ENCODE measurements at regions not wholly inside any gene's neighbourhood (a gene's known extent, or its start where the extent isn't known, plus 50 kb on each side); places are given as distances from the start of the nearest gene placed in this dataset.

- no peak for DNase-seq (ENCODE audit: low spot score)
- no TSS peak for BruUV-seq (replicated peaks)
Observed at GRCh38 chr13:50699874-50700663, 143.4 kb downstream of the DLEU7 start.

GRCh38 chr13:50700664-50701305 is 142.7 kb downstream of the DLEU7 start:
- no TSS peak for BruUV-seq (replicated peaks)
- intact Hi-C loops (cut with micrococcal nuclease; ENCODE audit: unreplicated experiment), result no loop called here
- no peaks in the 10 kb centered on the region for H3K9me3 ChIP-seq (ENCODE audit: low read depth, low read length, poor library complexity, severe bottlenecking)
- no peaks in the 10 kb centered on the region for H3K4me1 ChIP-seq (ENCODE audit: insufficient read depth, low read length, poor library complexity, severe bottlenecking)
- no peak overlapping the region for H3K27ac ChIP-seq (ENCODE audit: low read depth, low read length, poor library complexity, severe bottlenecking)
- TF ChIP-seq EZH2 (IDR thresholded peaks at IDR 0.05; ENCODE audit: borderline replicate concordance, low read depth, low read length, poor library complexity, severe bottlenecking), result no peak
- TF ChIP-seq CTCF (conservative IDR thresholded peaks at IDR 0.05; ENCODE audit: low read depth, low read length), result no peak
- no peaks in the 10 kb centered on the region for H3K36me3 ChIP-seq (ENCODE audit: insufficient read depth, low read length, poor library complexity, severe bottlenecking)
- ChIA-PET CTCF (no interaction called here), POLR2A (ENCODE audit: low non-redundant PET) (no interaction called here)
- DNase-seq (ENCODE audit: low spot score), result no peak
- H3K4me3 ChIP-seq (ENCODE audit: low read depth, low read length, poor library complexity, severe bottlenecking), result no peak overlapping the region
- H3K27me3 ChIP-seq (replicated peaks; ENCODE audit: insufficient read depth, low read depth, low read length, poor library complexity), result no peaks in the 10 kb centered on the region

More at GRCh38 chr13:50699874-50700663, 143.4 kb downstream of the DLEU7 start:
- Histone ChIP-seq H3K4me1 (ENCODE audit: insufficient read depth, low read length, poor library complexity, severe bottlenecking) (no peaks in the 10 kb centered on the region), H3K27me3 (replicated peaks; ENCODE audit: insufficient read depth, low read depth, low read length, poor library complexity) (no peaks in the 10 kb centered on the region), H3K36me3 (ENCODE audit: insufficient read depth, low read length, poor library complexity, severe bottlenecking) (no peaks in the 10 kb centered on the region), H3K9me3 (ENCODE audit: low read depth, low read length, poor library complexity, severe bottlenecking) (no peaks in the 10 kb centered on the region), H3K4me3 (ENCODE audit: low read depth, low read length, poor library complexity, severe bottlenecking) (no peak overlapping the region), H3K27ac (ENCODE audit: low read depth, low read length, poor library complexity, severe bottlenecking) (no peak overlapping the region)
- intact Hi-C loops (cut with micrococcal nuclease; ENCODE audit: unreplicated experiment), result no loop called here
- ChIA-PET CTCF (no interaction called here), POLR2A (ENCODE audit: low non-redundant PET) (no interaction called here)
- TF ChIP-seq EZH2 (IDR thresholded peaks at IDR 0.05; ENCODE audit: borderline replicate concordance, low read depth, low read length, poor library complexity, severe bottlenecking) (no peak), CTCF (conservative IDR thresholded peaks at IDR 0.05; ENCODE audit: low read depth, low read length) (no peak)

GRCh38 chr13:50701469-50701868 is 142.0 kb downstream of the DLEU7 start:
- TF ChIP-seq EZH2 (IDR thresholded peaks at IDR 0.05; ENCODE audit: borderline replicate concordance, low read depth, low read length, poor library complexity, severe bottlenecking), result no peak
- TF ChIP-seq CTCF (conservative IDR thresholded peaks at IDR 0.05; ENCODE audit: low read depth, low read length), result no peak
- intact Hi-C loops (cut with micrococcal nuclease; ENCODE audit: unreplicated experiment), result no loop called here
- CTCF ChIA-PET, result no interaction called here
- no peak for DNase-seq (ENCODE audit: low spot score)
- Histone ChIP-seq H3K9me3 (ENCODE audit: low read depth, low read length, poor library complexity, severe bottlenecking) (no peaks in the 10 kb centered on the region), H3K36me3 (ENCODE audit: insufficient read depth, low read length, poor library complexity, severe bottlenecking) (no peaks in the 10 kb centered on the region), H3K27ac (ENCODE audit: low read depth, low read length, poor library complexity, severe bottlenecking) (no peak overlapping the region), H3K27me3 (replicated peaks; ENCODE audit: insufficient read depth, low read depth, low read length, poor library complexity) (no peaks in the 10 kb centered on the region), H3K4me3 (ENCODE audit: low read depth, low read length, poor library complexity, severe bottlenecking) (no peak overlapping the region), H3K4me1 (ENCODE audit: insufficient read depth, low read length, poor library complexity, severe bottlenecking) (no peaks in the 10 kb centered on the region)
- POLR2A ChIA-PET (ENCODE audit: low non-redundant PET), result no interaction called here
- BruUV-seq (replicated peaks), result no TSS peak
